Stimulated activated naive B cell treated with anti-CD40 and anti-IgM and Interleukin-4, amounts not matched to agents 10 μg/mL and 1 μg/mL and 100 μg/mL, for 72 hours (primary cell): ENCODE measurements at regions not wholly inside any gene's neighbourhood (a gene's known extent, or its start where the extent isn't known, plus 50 kb on each side); places are given as distances from the start of the nearest gene placed in this dataset.
A peak's percentile ranks its signal among the peaks of the same experiment; 100 is the strongest.
"Not testable (repeated sequence)": the region's sequence is repeated elsewhere in the genome, so short reads cannot be mapped to it uniquely, and the experiment has no call there.

ENCODE experiments used
- ATAC-seq, 2 donors: fragments of 150-1000 bp; cut with Tn5 transposase; replicated peaks; 2 replicates each; pipeline ENCODE4 v1.10.0; 2021; ENCODE audit warnings: moderate library complexity in 1 of 2
- DNase-seq: peaks from one replicate; pipeline ENCODE4 v3.0.0; 2021
- H3K27ac Mint-ChIP-seq: one replicate; pipeline ENCODE4 v1.8.0; 2022; ENCODE audit warnings: mild to moderate bottlenecking, mixed read lengths
- H3K27me3 Mint-ChIP-seq, 2 donors: one replicate each; pipeline ENCODE4 v1.8.0; 2022; ENCODE audit warnings: mixed read lengths in 2 of 2
- H3K36me3 Mint-ChIP-seq, 2 donors: one replicate each; pipeline ENCODE4 v1.8.0; 2022; ENCODE audit warnings: mixed read lengths in 2 of 2, mild to moderate bottlenecking in 1 of 2
- H3K4me1 Mint-ChIP-seq, 2 donors: one replicate each; pipeline ENCODE4 v1.8.0; 2022; ENCODE audit warnings: mixed read lengths in 2 of 2, mild to moderate bottlenecking in 1 of 2
- H3K4me3 Mint-ChIP-seq, 2 donors: one replicate each; pipeline ENCODE4 v1.8.0; 2022; ENCODE audit warnings: mild to moderate bottlenecking in 2 of 2, mixed read lengths in 2 of 2, moderate library complexity in 1 of 2
- H3K9me3 Mint-ChIP-seq, 2 donors: one replicate each; pipeline ENCODE4 v1.8.0; 2022; ENCODE audit warnings: mixed read lengths in 2 of 2, mild to moderate bottlenecking in 1 of 2

DNA sequence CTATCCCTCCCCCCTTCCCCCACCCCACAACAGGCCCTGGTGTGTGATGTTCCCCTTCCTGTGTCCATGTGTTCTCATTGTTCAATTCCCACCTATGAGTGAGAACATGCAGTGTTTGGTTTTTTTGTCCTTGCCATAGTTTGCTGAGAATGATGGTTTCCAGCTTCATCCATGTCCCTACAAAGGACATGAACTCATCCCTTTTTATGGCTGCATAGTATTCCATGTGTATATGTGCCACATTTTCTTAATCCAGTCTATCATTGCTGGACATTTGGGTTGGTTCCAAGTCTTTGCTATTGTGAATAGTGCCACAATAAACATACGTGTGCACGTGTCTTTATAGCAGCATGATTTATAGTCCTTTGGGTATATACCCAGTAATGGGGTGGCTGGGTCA is 52.3 kb upstream of the MAN1A2 start:
- H3K4me1 Mint-ChIP-seq, H3K36me3 Mint-ChIP-seq, H3K27ac Mint-ChIP-seq, DNase-seq, H3K4me3 Mint-ChIP-seq, H3K9me3 Mint-ChIP-seq, ATAC-seq: not testable (repeated sequence)
- peaks cover 13 to 17% of the 10 kb centered on the region in 2 donors for H3K27me3 Mint-ChIP-seq

GRCh38 chr1:117313555-117313954 is 53.7 kb upstream of the MAN1A2 start:
- peaks cover 0 to 2% of the 10 kb centered on the region in 2 donors for H3K4me1 Mint-ChIP-seq

DNA sequence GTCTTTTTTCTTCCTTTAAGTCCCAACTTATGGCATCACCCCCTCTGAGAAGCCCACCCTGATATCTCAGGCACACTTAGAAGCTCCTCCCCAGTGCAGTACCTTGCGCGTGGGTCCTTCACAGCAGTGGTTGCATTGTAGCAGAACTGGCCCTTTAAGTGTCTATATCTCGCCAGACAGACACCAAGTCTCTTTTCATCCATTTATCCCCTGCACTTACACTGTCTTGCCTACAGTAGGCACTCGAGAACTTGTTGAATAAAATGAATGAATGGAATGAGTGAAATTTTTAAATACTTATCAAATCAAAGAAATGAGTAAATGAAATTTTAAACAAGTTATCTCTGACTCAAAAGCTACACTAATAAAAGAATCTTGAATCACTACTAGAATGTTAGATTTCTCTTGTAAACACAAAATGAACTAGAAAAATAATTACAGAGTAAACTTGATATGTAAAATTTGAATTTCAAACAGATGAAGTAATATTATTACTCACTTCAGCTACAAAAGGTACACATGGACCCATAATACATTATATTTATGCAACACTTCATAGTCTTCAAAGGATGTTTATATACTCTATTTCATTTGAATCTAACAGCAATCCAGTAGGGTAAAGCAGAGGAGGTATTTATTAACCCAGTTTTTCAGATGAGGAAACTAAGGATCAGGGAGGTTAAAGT is 54.7 kb upstream of the MAN1A2 start:
- ATAC-seq (peak; percentile 41 to 71), DNase-seq (no peak)
- Mint-ChIP-seq H3K4me3 (no peak overlapping the region), H3K27ac (no peak overlapping the region), H3K36me3 (no peaks in the 10 kb centered on the region), H3K4me1 (peaks cover 0 to 2% of the 10 kb centered on the region in 2 donors), H3K27me3 (peaks cover 12 to 13% of the 10 kb centered on the region in 2 donors), H3K9me3 (peaks cover 0 to 2% of the 10 kb centered on the region in 2 donors)

More at GRCh38 chr1:117313555-117313954, 53.7 kb upstream of the MAN1A2 start:
- Mint-ChIP-seq H3K9me3 (peaks cover 0 to 2% of the 10 kb centered on the region in 2 donors), H3K36me3 (no peaks in the 10 kb centered on the region), H3K27ac (no peak overlapping the region), H3K27me3 (peaks cover 12 to 17% of the 10 kb centered on the region in 2 donors), H3K4me3 (no peak overlapping the region)
- DNase-seq (no peak), ATAC-seq (no peak)

DNA sequence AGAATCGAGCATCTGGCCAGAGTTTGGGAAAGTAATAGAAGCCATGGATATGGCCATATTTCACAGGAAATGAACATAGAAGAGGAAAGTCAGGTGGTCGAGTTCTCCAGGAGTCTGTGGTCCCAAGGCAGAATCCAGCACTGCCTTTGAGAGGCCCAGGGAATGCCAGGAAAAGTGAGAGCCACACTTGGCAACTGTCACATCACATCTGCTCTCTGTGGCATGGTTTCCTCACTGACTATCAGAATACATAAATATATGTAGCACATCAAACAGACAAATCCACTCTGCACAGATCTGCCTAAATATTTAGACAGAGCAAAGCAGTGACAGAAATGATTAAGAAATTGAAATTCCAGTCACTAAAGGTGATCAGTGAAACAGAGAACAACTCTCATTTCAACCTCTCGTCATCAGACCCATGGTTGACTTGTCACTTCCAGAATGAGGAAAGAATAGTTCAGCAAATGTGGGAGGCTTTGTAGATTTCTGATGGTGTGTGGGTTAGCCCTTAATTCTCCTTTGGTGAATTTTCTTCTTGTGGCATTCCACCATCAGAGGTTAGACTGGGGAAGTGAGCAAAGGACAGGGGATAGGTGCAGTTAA is 58.8 kb upstream of the MAN1A2 start:
- Mint-ChIP-seq H3K27ac (no peak overlapping the region), H3K4me3 (no peak overlapping the region), H3K27me3 (peaks cover 6 to 8% of the 10 kb centered on the region in 2 donors), H3K4me1 (peaks cover 0 to 2% of the 10 kb centered on the region in 2 donors), H3K36me3 (no peaks in the 10 kb centered on the region), H3K9me3 (no peaks in the 10 kb centered on the region)
- DNase-seq, result no peak
- ATAC-seq, result no peak

DNA sequence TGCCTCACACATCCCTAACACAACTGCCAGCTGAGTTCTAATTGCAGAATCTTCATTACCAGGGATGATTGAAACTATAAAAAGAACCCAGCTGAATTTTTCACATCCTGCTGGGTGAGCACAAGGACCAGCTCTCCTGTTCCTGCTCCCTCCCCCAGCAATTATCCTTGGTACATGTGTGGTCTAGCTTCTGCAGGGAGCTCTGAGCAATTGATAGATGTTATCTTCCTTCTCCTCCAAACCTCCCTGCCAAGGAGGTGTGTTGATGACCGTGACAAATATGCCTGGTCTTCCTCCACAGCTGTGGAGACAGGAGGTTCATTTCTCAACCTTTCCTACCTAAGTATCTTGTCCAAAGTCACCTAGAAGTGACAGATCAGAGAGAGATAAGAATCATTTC is 65.3 kb upstream of the MAN1A2 start:
- Mint-ChIP-seq H3K4me1 (no peaks in the 10 kb centered on the region), H3K27me3 (peaks cover 4 to 6% of the 10 kb centered on the region in 2 donors), H3K9me3 (no peaks in the 10 kb centered on the region), H3K27ac (no peak overlapping the region), H3K36me3 (no peaks in the 10 kb centered on the region), H3K4me3 (no peak overlapping the region)
- ATAC-seq, result no peak
- DNase-seq, result no peak

DNA sequence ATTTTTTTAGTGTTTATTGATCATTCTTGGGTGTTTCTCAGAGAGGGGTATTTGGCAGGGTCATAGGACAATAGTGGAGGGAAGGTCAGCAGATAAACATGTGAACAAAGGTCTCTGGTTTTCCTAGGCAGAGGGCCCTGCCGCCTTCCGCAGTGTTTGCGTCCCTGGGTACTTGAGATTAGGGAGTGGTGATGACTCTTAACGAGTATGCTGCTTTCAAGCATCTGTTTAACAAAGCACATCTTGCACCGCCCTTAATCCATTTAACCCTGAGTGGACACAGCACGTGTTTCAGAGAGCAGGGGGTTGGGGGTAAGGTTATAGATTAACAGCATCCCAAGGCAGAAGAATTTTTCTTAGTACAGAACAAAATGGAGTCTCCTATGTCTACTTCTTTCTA is 67.1 kb upstream of the MAN1A2 start:
- ATAC-seq, H3K4me3 Mint-ChIP-seq, H3K27ac Mint-ChIP-seq, H3K27me3 Mint-ChIP-seq, H3K4me1 Mint-ChIP-seq, H3K9me3 Mint-ChIP-seq, H3K36me3 Mint-ChIP-seq, DNase-seq: not testable (repeated sequence)

DNA sequence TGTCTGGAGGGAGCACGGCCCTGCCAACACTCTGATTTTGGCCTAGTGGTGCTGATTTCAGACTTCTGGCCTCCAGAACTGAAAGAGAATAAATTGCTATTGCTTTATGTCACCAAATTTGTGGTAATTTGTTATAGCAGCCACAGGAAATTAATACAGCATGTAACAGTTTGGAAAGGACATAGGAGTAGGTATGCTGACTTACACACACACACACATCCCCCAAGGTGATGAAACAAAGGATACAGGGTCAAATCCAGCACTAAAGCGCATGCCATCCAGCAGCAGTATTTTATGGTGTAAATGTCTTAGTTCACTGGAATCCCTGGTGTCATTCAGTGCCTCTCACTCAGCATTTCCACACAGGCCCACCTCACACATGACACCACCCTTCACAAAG is 72.2 kb upstream of the MAN1A2 start:
- ATAC-seq (no peak), DNase-seq (no peak)
- H3K4me1 Mint-ChIP-seq, result no peaks in the 10 kb centered on the region
- peaks cover 3 to 6% of the 10 kb centered on the region in 2 donors for H3K27me3 Mint-ChIP-seq
- no peaks in the 10 kb centered on the region for H3K9me3 Mint-ChIP-seq
- no peaks in the 10 kb centered on the region for H3K36me3 Mint-ChIP-seq
- no peak overlapping the region for H3K4me3 Mint-ChIP-seq
- no peak overlapping the region for H3K27ac Mint-ChIP-seq

GRCh38 chr1:117290890-117291289 is 76.4 kb upstream of the MAN1A2 start:
- ATAC-seq (no peak), DNase-seq (no peak)
- H3K27ac Mint-ChIP-seq, result no peak overlapping the region
- H3K4me1 Mint-ChIP-seq, result no peaks in the 10 kb centered on the region
- no peaks in the 10 kb centered on the region for H3K36me3 Mint-ChIP-seq
- H3K27me3 Mint-ChIP-seq, result peaks cover 0 to 10% of the 10 kb centered on the region in 2 donors
- H3K9me3 Mint-ChIP-seq, result no peaks in the 10 kb centered on the region
- H3K4me3 Mint-ChIP-seq, result no peak overlapping the region

- ATAC-seq, result no peak
- Mint-ChIP-seq H3K36me3 (no peaks in the 10 kb centered on the region), H3K9me3 (no peaks in the 10 kb centered on the region), H3K4me3 (no peak overlapping the region), H3K27ac (no peak overlapping the region), H3K27me3 (peaks cover 0 to 10% of the 10 kb centered on the region in 2 donors), H3K4me1 (no peaks in the 10 kb centered on the region)
- DNase-seq, result no peak
Observed at GRCh38 chr1:117289316-117289870, 77.9 kb upstream of the MAN1A2 start.

- peaks cover 0 to 10% of the 10 kb centered on the region in 2 donors for H3K27me3 Mint-ChIP-seq
- H3K27ac Mint-ChIP-seq, result no peak overlapping the region
- no peaks in the 10 kb centered on the region for H3K36me3 Mint-ChIP-seq
- no peaks in the 10 kb centered on the region for H3K9me3 Mint-ChIP-seq
- H3K4me3 Mint-ChIP-seq, result no peak overlapping the region
- ATAC-seq (no peak), DNase-seq (no peak)
- no peaks in the 10 kb centered on the region for H3K4me1 Mint-ChIP-seq
Observed at GRCh38 chr1:117286562-117286961, 75.8 kb upstream of the VTCN1 start.

DNA sequence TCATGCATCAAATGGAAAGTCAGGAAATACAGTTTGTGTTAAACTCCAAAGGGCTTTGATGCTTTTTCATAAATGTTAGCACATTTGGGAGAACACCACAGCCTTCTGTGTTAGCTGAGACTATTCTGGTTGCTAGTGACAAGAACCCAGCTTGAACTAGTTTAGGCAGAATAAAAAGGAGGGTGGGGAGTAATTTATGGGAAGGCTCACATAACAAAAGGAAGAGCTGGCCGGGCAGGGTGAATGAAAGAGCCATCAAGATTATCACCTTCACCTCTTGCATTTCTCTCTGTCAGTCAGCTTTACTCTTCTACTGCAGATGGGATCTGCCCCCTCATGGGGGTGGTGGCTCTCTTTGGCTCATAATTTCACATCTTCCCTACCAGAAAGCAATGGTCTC is 75.4 kb upstream of the VTCN1 start:
- Mint-ChIP-seq H3K4me3 (no peak overlapping the region), H3K27ac (no peak overlapping the region), H3K36me3 (no peaks in the 10 kb centered on the region), H3K4me1 (no peaks in the 10 kb centered on the region), H3K9me3 (no peaks in the 10 kb centered on the region), H3K27me3 (peaks cover 0 to 10% of the 10 kb centered on the region in 2 donors)
- DNase-seq (no peak), ATAC-seq (no peak)

DNA sequence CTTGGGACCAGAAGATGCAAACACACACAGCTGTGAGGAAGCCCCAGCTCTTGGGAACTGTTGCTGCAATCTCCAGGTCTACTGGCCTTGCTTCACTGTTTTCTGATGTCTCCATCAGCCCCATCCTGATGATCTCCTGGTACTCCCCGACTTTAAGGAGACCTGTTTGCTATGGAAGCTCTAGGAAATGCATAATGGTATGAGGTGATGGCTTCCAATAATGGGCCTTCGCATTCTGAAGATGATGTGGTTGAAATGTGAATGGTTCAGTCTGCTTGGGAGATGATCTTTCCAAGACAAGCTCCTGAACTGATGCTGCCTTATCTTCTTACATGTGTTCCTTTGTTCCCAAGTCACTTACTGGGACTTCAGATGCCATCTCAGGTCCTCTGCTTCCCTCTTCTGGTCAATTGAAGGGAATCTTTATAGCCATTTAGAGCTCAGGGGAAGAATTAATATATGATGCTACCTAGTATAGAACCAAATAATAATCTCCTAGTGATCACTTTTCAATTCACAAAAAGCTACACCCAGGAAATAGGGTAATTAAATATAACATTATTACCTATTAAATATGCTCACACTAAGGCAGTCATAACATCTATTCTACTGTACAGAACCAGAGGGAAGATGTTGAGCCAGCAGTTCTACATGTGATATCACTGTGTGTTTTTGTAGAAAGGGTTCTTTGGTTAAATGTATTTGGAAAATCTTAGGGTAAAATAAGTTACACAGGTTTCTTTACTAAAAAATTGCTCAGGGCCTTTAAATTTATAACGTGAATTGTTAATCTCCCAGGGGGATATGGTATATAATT is 73.9 kb upstream of the VTCN1 start:
- Mint-ChIP-seq H3K4me1 (no peaks in the 10 kb centered on the region), H3K27me3 (peaks cover 0 to 7% of the 10 kb centered on the region in 2 donors), H3K4me3 (no peak overlapping the region), H3K9me3 (no peaks in the 10 kb centered on the region), H3K27ac (no peak overlapping the region), H3K36me3 (no peaks in the 10 kb centered on the region)
- no peak for DNase-seq
- no peak for ATAC-seq

- DNase-seq, result no peak
- ATAC-seq, result no peak
- Mint-ChIP-seq H3K4me1 (no peaks in the 10 kb centered on the region), H3K36me3 (no peaks in the 10 kb centered on the region), H3K4me3 (no peak overlapping the region), H3K27me3 (peaks cover 0 to under 1% of the 10 kb centered on the region in 2 donors), H3K27ac (no peak overlapping the region), H3K9me3 (peaks cover 0 to under 1% of the 10 kb centered on the region in 2 donors)
Observed at GRCh38 chr1:117278531-117278930, 67.8 kb upstream of the VTCN1 start.

GRCh38 chr1:117275055-117275454 is 64.3 kb upstream of the VTCN1 start:
- H3K27me3 Mint-ChIP-seq, result peaks cover 5 to 16% of the 10 kb centered on the region in 2 donors

More at GRCh38 chr1:117275055-117275454, 64.3 kb upstream of the VTCN1 start:
- no peaks in the 10 kb centered on the region for H3K36me3 Mint-ChIP-seq
- no peak overlapping the region for H3K27ac Mint-ChIP-seq
- H3K4me1 Mint-ChIP-seq, result no peaks in the 10 kb centered on the region
- peaks cover 0 to 5% of the 10 kb centered on the region in 2 donors for H3K9me3 Mint-ChIP-seq
- DNase-seq, result no peak
- ATAC-seq, result no peak
- no peak overlapping the region for H3K4me3 Mint-ChIP-seq
